Stomach (tissue), 4 donors: ENCODE measurements at regions not wholly inside any gene's neighbourhood (a gene's known extent, or its start where the extent isn't known, plus 50 kb on each side); places are given as distances from the start of the nearest gene placed in this dataset.

Experiments
- POLR2AphosphoS5 ChIP-seq, 3 donors: sonication (generic); formaldehyde crosslinking; IDR thresholded peaks; one replicate each; pipeline ENCODE4 v1.6.1; 2016; ENCODE audit warnings: antibody characterized with exemption in 3 of 3
- TF ChIP-seq, protein P1 (sequence below), 7 experiments: fragments of 450-650 bp in 4 of 7; fragments of 200-600 bp in 3 of 7; sonication (generic) in 3 of 7; IDR thresholded peaks; one replicate each; pipeline ENCODE4 v1.5.1; 2016 to 2019; ENCODE audit warnings: antibody characterized with exemption in 7 of 7, control low read depth in 2 of 7, mild to moderate bottlenecking in 1 of 7

DNA sequence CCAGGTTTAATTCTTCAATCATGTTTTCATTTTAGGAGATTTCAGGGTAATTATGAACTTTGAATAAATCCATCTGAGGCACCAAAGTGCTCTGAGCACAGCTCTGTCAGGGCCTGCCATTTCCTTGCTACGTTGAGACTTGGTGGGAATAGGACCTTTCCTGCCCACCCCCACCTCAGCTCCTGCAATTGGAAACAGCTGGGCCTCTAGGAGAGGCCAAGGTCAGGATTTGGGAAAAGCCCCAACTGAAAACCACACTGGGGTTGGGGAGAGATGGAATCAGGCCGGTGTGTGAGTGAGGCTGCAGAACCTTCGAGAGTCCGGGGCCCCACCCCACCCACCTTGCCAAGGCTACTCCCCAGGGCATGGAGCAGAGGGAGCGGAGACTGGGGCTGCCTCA is 212.7 kb upstream of the BCOR start:
- TF ChIP-seq POLR2AphosphoS5 (IDR thresholded peaks at IDR 0.05): no peak
- TF ChIP-seq, protein P1, sequence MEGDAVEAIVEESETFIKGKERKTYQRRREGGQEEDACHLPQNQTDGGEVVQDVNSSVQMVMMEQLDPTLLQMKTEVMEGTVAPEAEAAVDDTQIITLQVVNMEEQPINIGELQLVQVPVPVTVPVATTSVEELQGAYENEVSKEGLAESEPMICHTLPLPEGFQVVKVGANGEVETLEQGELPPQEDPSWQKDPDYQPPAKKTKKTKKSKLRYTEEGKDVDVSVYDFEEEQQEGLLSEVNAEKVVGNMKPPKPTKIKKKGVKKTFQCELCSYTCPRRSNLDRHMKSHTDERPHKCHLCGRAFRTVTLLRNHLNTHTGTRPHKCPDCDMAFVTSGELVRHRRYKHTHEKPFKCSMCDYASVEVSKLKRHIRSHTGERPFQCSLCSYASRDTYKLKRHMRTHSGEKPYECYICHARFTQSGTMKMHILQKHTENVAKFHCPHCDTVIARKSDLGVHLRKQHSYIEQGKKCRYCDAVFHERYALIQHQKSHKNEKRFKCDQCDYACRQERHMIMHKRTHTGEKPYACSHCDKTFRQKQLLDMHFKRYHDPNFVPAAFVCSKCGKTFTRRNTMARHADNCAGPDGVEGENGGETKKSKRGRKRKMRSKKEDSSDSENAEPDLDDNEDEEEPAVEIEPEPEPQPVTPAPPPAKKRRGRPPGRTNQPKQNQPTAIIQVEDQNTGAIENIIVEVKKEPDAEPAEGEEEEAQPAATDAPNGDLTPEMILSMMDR (IDR thresholded peaks at IDR 0.05): no peak
